ENCODE measurements at regions not wholly inside any gene's neighbourhood (a gene's known extent, or its start where the extent isn't known, plus 50 kb on each side); places are given as distances from the start of the nearest gene placed in this dataset.

DNA sequence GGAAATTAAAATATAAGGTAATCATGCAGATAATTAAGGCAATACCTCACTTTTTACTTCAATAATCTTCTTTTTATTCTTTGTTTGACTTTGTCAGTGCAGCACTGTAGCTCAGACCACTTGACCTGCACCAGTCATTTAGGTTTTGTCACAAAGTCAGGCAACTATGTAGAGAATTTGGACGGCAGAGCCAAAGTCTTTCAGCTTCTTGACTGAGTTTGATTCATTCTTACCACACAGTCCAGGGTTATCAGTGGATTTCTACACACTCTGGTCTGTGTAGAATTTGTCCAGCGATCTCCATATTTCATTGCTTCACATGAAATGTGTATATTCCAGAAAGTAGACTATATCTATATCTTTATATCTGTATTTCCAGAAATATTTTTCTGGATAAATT lies 107.3 kb downstream of the TFAP2B start:
- Histone ChIP-seq H3K9ac (ENCODE audit: low read depth in 1 of 3, low read length in 3 of 3) (no peak overlapping the region), H3K36me3 (ENCODE audit: control insufficient read depth in 3 of 3, insufficient read depth in 3 of 3, low read length in 3 of 3) (no peaks in the 10 kb centered on the region), H3K27ac (ENCODE audit: low read depth, low read length) (no peak overlapping the region), H3K4me1 (ENCODE audit: control insufficient read depth in 3 of 3, insufficient read depth in 3 of 3, low read length in 3 of 3) (no peaks in the 10 kb centered on the region), H3K9me3 (ENCODE audit: control insufficient read depth in 3 of 3, low read length in 3 of 3) (no peaks in the 10 kb centered on the region), H3K27me3 (ENCODE audit: control insufficient read depth in 3 of 3, insufficient read depth in 3 of 3, low read length in 3 of 3) (no peaks in the 10 kb centered on the region), H3K4me3 (ENCODE audit: low read length in 3 of 3) (no peak overlapping the region)

DNA sequence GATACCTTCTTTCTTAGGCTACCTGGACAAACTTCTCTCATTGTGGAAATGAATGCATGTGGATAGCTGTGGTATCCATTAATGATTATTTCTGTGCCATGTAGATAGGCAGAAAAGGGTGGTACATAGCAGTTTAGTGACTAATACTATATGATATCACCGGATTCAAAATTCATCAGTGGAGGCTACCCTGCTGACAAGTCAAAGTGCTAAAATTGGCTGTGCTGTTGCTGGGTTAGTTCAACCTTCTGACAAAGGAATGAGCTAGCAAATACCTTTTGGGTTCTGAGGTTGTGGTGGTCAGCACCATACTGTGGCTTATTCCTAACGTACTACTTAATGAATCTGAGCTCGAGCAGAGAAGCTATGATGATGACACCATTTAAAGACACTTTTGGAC lies 109.1 kb downstream of the TFAP2B start:
- no peaks in the 10 kb centered on the region for H3K36me3 ChIP-seq (ENCODE audit: control insufficient read depth in 3 of 3, insufficient read depth in 3 of 3, low read length in 3 of 3)
- H3K27ac ChIP-seq (ENCODE audit: low read depth, low read length) = no peak overlapping the region
- no peaks in the 10 kb centered on the region for H3K27me3 ChIP-seq (ENCODE audit: control insufficient read depth in 3 of 3, insufficient read depth in 3 of 3, low read length in 3 of 3)
- no peaks in the 10 kb centered on the region for H3K9me3 ChIP-seq (ENCODE audit: control insufficient read depth in 3 of 3, low read length in 3 of 3)
- no peak overlapping the region for H3K9ac ChIP-seq (ENCODE audit: low read depth in 1 of 3, low read length in 3 of 3)
- no peak overlapping the region for H3K4me3 ChIP-seq (ENCODE audit: low read length in 3 of 3)
- no peaks in the 10 kb centered on the region for H3K4me1 ChIP-seq (ENCODE audit: control insufficient read depth in 3 of 3, insufficient read depth in 3 of 3, low read length in 3 of 3)

DNA sequence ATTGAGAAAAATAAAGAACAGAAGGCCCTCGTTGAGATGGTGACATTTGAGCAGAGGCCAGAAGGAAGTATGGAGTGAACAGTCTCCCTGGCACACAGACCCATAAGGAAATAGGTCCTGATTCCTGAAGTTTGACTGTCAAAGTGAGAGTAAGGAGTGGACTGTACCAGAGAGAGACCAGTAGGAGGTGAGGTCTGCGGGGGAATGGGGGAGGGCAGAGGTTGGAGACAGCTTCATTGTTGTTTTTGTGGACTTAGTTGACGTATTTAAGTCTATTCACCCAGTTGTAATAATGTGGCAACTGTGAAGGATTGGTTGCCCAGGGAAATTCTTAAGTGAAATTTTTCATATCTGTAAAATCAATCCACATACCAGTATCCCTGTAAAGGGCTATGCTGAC lies 110.7 kb downstream of the TFAP2B start:
- Histone ChIP-seq H3K4me3 (ENCODE audit: low read length in 3 of 3) (no peak overlapping the region), H3K36me3 (ENCODE audit: control insufficient read depth in 3 of 3, insufficient read depth in 3 of 3, low read length in 3 of 3) (no peaks in the 10 kb centered on the region), H3K27me3 (ENCODE audit: control insufficient read depth in 3 of 3, insufficient read depth in 3 of 3, low read length in 3 of 3) (no peaks in the 10 kb centered on the region), H3K27ac (ENCODE audit: low read depth, low read length) (no peak overlapping the region), H3K9ac (ENCODE audit: low read depth in 1 of 3, low read length in 3 of 3) (no peak overlapping the region), H3K9me3 (ENCODE audit: control insufficient read depth in 3 of 3, low read length in 3 of 3) (no peaks in the 10 kb centered on the region), H3K4me1 (ENCODE audit: control insufficient read depth in 3 of 3, insufficient read depth in 3 of 3, low read length in 3 of 3) (no peaks in the 10 kb centered on the region)

DNA sequence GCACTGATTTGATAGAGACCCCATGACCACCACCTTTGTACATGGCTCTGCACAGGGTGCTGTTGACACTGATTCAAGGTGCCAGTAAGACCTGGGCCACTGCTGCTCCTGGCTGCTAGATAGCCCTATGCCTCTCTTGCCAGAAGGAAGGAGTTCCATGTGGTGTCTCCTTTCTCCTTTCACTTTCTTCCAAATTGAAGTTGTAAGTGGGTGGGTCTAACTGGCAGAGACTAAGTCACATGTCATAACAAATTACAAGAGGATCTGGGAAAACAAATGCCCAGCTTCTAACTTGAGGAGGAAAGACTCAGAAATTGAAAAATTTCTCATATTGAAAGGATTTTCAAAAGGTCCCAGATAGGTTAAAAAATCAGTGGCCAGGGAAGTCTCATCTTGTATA lies 116.8 kb downstream of the TFAP2B start:
- Histone ChIP-seq H3K27me3 (ENCODE audit: control insufficient read depth in 3 of 3, insufficient read depth in 3 of 3, low read length in 3 of 3) (no peaks in the 10 kb centered on the region), H3K4me1 (ENCODE audit: control insufficient read depth in 3 of 3, insufficient read depth in 3 of 3, low read length in 3 of 3) (no peaks in the 10 kb centered on the region), H3K27ac (ENCODE audit: low read depth, low read length) (peak overlapping the region; percentile 36), H3K9me3 (ENCODE audit: control insufficient read depth in 3 of 3, low read length in 3 of 3) (no peaks in the 10 kb centered on the region), H3K4me3 (ENCODE audit: low read length in 3 of 3) (no peak overlapping the region), H3K9ac (ENCODE audit: low read depth in 1 of 3, low read length in 3 of 3) (no peak overlapping the region), H3K36me3 (ENCODE audit: control insufficient read depth in 3 of 3, insufficient read depth in 3 of 3, low read length in 3 of 3) (no peaks in the 10 kb centered on the region)

DNA sequence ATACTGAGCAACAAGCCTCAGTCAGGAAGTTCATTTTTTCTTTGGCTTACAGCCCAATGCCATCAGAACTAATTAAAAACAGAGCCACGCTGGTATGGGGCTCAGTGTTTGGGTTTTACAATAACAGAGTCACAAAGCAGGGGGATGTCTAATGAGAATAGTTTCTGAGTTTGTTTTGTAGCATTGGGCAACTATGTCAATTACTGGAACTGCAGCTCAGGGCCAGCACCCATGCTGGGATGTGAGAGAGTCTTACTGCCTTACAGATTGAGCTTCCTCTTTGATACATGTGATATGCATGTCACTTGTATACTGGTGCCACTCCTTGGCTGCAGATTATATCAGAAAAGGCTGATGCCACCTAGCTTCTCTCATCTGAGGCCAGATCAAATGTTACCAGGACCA lies 117.6 kb downstream of the TFAP2B start:
- H3K36me3 ChIP-seq (ENCODE audit: control insufficient read depth in 3 of 3, insufficient read depth in 3 of 3, low read length in 3 of 3) = no peaks in the 10 kb centered on the region
- H3K4me3 ChIP-seq (ENCODE audit: low read length in 3 of 3) = no peak overlapping the region
- no peak overlapping the region for H3K9ac ChIP-seq (ENCODE audit: low read depth in 1 of 3, low read length in 3 of 3)
- H3K27me3 ChIP-seq (ENCODE audit: control insufficient read depth in 3 of 3, insufficient read depth in 3 of 3, low read length in 3 of 3) = no peaks in the 10 kb centered on the region
- H3K9me3 ChIP-seq (ENCODE audit: control insufficient read depth in 3 of 3, low read length in 3 of 3) = no peaks in the 10 kb centered on the region
- peak overlapping the region; percentile 36 for H3K27ac ChIP-seq (ENCODE audit: low read depth, low read length)
- no peaks in the 10 kb centered on the region for H3K4me1 ChIP-seq (ENCODE audit: control insufficient read depth in 3 of 3, insufficient read depth in 3 of 3, low read length in 3 of 3)

DNA sequence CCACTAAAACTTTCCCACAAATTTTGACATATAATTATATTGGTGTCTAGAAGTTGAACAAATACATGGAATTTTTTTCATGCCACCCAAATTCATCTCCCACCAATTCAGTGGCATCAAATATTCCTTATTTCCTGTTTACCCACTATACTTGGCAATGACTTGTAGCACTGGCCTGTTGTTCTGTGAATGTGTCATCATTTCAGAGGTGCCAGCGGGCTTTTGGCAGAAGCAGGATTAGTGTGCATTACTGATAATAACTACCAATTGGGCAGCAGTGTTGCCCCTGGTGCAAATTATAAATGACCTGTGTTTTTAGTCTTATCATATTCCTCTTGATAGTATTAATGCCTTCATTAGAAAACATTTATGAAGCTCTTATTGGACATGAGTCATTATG lies 121.3 kb downstream of the TFAP2B start:
- Histone ChIP-seq H3K36me3 (ENCODE audit: control insufficient read depth in 3 of 3, insufficient read depth in 3 of 3, low read length in 3 of 3) (no peaks in the 10 kb centered on the region), H3K27me3 (ENCODE audit: control insufficient read depth in 3 of 3, insufficient read depth in 3 of 3, low read length in 3 of 3) (no peaks in the 10 kb centered on the region), H3K9ac (ENCODE audit: low read depth in 1 of 3, low read length in 3 of 3) (no peak overlapping the region)

DNA sequence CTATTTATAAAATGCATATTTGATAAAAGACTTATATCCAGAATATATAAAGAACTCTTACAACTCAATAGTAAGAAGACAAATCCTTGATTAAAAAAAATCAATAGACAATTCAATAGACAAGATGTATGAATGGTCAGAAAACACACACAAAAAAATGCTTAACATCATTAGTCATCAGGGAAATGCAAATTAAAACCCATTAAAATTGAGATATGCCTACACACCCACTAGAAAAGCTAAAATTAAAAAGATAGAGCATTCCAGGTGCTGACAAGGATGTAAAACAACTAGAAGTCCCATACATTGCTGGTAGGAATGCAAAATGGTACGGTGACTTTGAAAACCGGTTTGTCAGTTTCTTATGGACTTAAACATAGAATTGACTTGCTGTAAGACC lies 127.1 kb downstream of the TFAP2B start:
- no peaks in the 10 kb centered on the region for H3K4me1 ChIP-seq (ENCODE audit: control insufficient read depth in 3 of 3, insufficient read depth in 3 of 3, low read length in 3 of 3)
- H3K9ac ChIP-seq (ENCODE audit: low read depth in 1 of 3, low read length in 3 of 3) = no peak overlapping the region
- no peak overlapping the region for H3K27ac ChIP-seq (ENCODE audit: low read depth, low read length)
- H3K4me3 ChIP-seq (ENCODE audit: low read length in 3 of 3) = no peak overlapping the region
- H3K36me3 ChIP-seq (ENCODE audit: control insufficient read depth in 3 of 3, insufficient read depth in 3 of 3, low read length in 3 of 3) = no peaks in the 10 kb centered on the region
- no peaks in the 10 kb centered on the region for H3K9me3 ChIP-seq (ENCODE audit: control insufficient read depth in 3 of 3, low read length in 3 of 3)
- no peaks in the 10 kb centered on the region for H3K27me3 ChIP-seq (ENCODE audit: control insufficient read depth in 3 of 3, insufficient read depth in 3 of 3, low read length in 3 of 3)

More for the DNA sequence above, 121.3 kb downstream of the TFAP2B start:
- H3K27ac ChIP-seq (ENCODE audit: low read depth, low read length) = no peak overlapping the region
- H3K4me1 ChIP-seq (ENCODE audit: control insufficient read depth in 3 of 3, insufficient read depth in 3 of 3, low read length in 3 of 3) = no peaks in the 10 kb centered on the region
- no peak overlapping the region for H3K4me3 ChIP-seq (ENCODE audit: low read length in 3 of 3)
- H3K9me3 ChIP-seq (ENCODE audit: control insufficient read depth in 3 of 3, low read length in 3 of 3) = no peaks in the 10 kb centered on the region

DNA sequence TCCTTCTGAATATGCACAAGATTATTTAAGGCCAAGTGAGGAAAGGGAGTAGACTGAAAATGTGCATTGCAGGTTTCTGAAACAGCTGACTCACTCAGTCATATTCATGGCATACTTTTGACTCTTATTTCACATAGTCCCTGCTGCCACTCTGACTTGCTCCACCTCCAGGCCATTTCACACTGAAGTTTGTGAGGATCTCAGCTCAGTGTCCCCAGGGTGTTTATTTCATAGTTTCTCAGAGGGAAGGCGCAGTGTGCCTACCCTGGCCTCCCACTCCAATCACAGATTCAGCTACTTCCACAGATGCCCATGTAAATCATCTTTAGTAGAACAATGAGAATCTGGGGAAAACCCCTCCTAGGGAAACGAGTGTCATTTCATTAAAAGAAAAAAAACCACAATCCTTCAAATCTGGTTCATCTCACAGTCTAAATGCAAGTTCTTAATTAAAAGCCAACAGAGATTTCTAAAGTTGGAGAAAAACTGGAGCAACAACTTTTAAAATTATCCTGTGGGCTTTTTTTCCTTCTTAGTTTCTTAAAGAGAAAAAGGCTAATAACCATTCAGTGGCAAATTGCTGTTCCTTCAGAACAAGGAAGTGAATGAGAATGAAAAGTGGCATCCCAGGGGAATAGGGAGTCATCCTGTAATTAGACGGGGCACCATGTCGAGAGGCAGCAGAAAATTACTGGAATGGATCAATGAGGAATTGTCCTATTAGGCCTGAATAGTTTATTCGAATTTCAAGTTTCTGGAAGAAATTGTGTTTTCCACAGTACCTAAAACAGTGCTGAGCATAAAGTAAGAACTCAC lies 133.6 kb downstream of the TFAP2B start:
- H3K27me3 ChIP-seq (ENCODE audit: control insufficient read depth in 3 of 3, insufficient read depth in 3 of 3, low read length in 3 of 3) = no peaks in the 10 kb centered on the region
- H3K4me3 ChIP-seq (ENCODE audit: low read length in 3 of 3) = no peak overlapping the region
- H3K27ac ChIP-seq (ENCODE audit: low read depth, low read length) = no peak overlapping the region

DNA sequence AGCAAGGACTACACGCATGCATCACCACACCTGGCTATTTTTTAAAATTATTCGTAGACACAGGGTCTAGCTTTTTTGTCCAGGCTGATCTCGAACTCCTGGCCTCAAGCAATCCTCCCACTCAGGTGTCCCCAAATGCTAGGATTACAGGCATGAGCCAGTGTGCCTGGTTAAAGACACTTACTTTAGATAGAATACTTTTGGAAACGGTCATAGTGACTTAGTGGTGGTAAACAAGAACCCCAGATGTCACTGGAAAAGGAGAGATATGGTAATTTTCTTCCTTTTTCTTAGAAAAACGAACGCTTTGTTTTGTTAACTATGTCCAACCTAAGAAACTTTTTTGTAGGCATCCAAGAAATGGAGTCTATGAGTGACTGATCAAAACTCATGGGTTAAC lies 137.3 kb downstream of the TFAP2B start:
- Histone ChIP-seq H3K9me3 (ENCODE audit: control insufficient read depth in 3 of 3, low read length in 3 of 3) (no peaks in the 10 kb centered on the region), H3K4me3 (ENCODE audit: low read length in 3 of 3) (no peak overlapping the region), H3K36me3 (ENCODE audit: control insufficient read depth in 3 of 3, insufficient read depth in 3 of 3, low read length in 3 of 3) (no peaks in the 10 kb centered on the region), H3K27ac (ENCODE audit: low read depth, low read length) (no peak overlapping the region), H3K27me3 (ENCODE audit: control insufficient read depth in 3 of 3, insufficient read depth in 3 of 3, low read length in 3 of 3) (no peaks in the 10 kb centered on the region), H3K9ac (ENCODE audit: low read depth in 1 of 3, low read length in 3 of 3) (no peak overlapping the region), H3K4me1 (ENCODE audit: control insufficient read depth in 3 of 3, insufficient read depth in 3 of 3, low read length in 3 of 3) (no peaks in the 10 kb centered on the region)

More for the DNA sequence above, 133.6 kb downstream of the TFAP2B start:
- Histone ChIP-seq H3K36me3 (ENCODE audit: control insufficient read depth in 3 of 3, insufficient read depth in 3 of 3, low read length in 3 of 3) (no peaks in the 10 kb centered on the region), H3K9me3 (ENCODE audit: control insufficient read depth in 3 of 3, low read length in 3 of 3) (no peaks in the 10 kb centered on the region), H3K4me1 (ENCODE audit: control insufficient read depth in 3 of 3, insufficient read depth in 3 of 3, low read length in 3 of 3) (no peaks in the 10 kb centered on the region), H3K9ac (ENCODE audit: low read depth in 1 of 3, low read length in 3 of 3) (no peak overlapping the region)

DNA sequence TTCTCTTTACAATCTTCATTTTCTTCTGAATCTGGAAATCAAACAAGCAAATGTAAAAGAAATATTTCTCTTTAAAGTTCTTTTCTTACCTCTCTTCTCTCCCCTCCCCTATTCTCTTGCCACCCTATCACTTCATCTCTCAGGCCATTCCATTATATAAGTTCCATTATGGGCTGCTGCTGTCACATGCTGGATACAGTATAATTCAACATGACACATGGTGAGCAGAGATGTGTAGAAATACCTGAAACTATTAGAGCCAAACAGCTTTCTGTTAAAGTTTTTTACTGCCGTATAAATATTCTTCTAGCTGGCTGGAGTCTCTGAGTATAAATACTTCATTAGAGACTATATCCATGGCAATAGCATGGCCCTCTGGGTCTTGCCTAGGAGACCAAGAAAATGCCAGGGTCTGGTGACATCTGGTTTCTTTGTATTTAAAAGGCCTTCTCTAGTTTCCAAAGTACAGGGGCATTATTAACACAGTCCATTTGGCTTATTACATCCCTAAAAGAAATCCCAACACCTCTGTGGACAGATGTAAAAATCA lies 139.6 kb downstream of the TFAP2B start:
- H3K9ac ChIP-seq (ENCODE audit: low read depth in 1 of 3, low read length in 3 of 3) = no peak overlapping the region
- no peaks in the 10 kb centered on the region for H3K36me3 ChIP-seq (ENCODE audit: control insufficient read depth in 3 of 3, insufficient read depth in 3 of 3, low read length in 3 of 3)
- no peaks in the 10 kb centered on the region for H3K4me1 ChIP-seq (ENCODE audit: control insufficient read depth in 3 of 3, insufficient read depth in 3 of 3, low read length in 3 of 3)
- no peaks in the 10 kb centered on the region for H3K27me3 ChIP-seq (ENCODE audit: control insufficient read depth in 3 of 3, insufficient read depth in 3 of 3, low read length in 3 of 3)
- no peak overlapping the region for H3K27ac ChIP-seq (ENCODE audit: low read depth, low read length)
- H3K9me3 ChIP-seq (ENCODE audit: control insufficient read depth in 3 of 3, low read length in 3 of 3) = no peaks in the 10 kb centered on the region
- no peak overlapping the region for H3K4me3 ChIP-seq (ENCODE audit: low read length in 3 of 3)

All from skeletal muscle tissue (tissue), 3 donors.